Omental fat pad (tissue), 3 donors: ENCODE measurements at regions not wholly inside any gene's neighbourhood (a gene's known extent, or its start where the extent isn't known, plus 50 kb on each side); places are given as distances from the start of the nearest gene placed in this dataset.

Experiments used
- ATAC-seq: fragments of 150-250 bp; one replicate; pipeline ENCODE4 v1.9.1; 2016; ENCODE audit warnings: mild to moderate bottlenecking, moderate library complexity; ENCODE audit not compliant: low FRiP score
- DNase-seq: peaks from one replicate; pipeline ENCODE4 v3.0.0-alpha.2; 2019; ENCODE audit warnings: low spot score
- CTCF ChIP-seq, 3 donors: fragments of 450-650 bp; IDR thresholded peaks; one replicate each; pipeline ENCODE4 v1.5.1; 2016 to 2017; ENCODE audit warnings: antibody characterized with exemption in 3 of 3, mild to moderate bottlenecking in 3 of 3, moderate library complexity in 2 of 3

GRCh38 chr3:88336894-88337293 is 187.1 kb downstream of the C3orf38 start:
- DNase-seq (no peak), ATAC-seq (no peak)
- TF ChIP-seq CTCF (IDR thresholded peaks at IDR 0.05): no peak

- DNase-seq (no peak), ATAC-seq (no peak)
- TF ChIP-seq CTCF (IDR thresholded peaks at IDR 0.05): no peak
Observed at GRCh38 chr3:88343264-88343663, 193.5 kb downstream of the C3orf38 start.

GRCh38 chr3:88346643-88347042 is 196.9 kb downstream of the C3orf38 start:
- TF ChIP-seq CTCF (IDR thresholded peaks at IDR 0.05): no peak
- DNase-seq (no peak), ATAC-seq (no peak)

- ATAC-seq (no peak), DNase-seq (no peak)
- TF ChIP-seq CTCF (IDR thresholded peaks at IDR 0.05): no peak
Observed at GRCh38 chr3:88362428-88362827, 212.7 kb downstream of the C3orf38 start.

- DNase-seq: no peak
- no peak for ATAC-seq
- TF ChIP-seq CTCF (IDR thresholded peaks at IDR 0.05): no peak
Observed at GRCh38 chr3:88364926-88365325, 215.2 kb downstream of the C3orf38 start.

- DNase-seq (no peak), ATAC-seq (no peak)
- no peak for TF ChIP-seq CTCF (IDR thresholded peaks at IDR 0.05)
Observed at GRCh38 chr3:88369337-88369736, 219.6 kb downstream of the C3orf38 start.

- ATAC-seq (no peak), DNase-seq (no peak)
- TF ChIP-seq CTCF (IDR thresholded peaks at IDR 0.05): no peak
Observed at GRCh38 chr3:88369767-88370166, 220.0 kb downstream of the C3orf38 start.
